ENCODE measurements at regions not wholly inside any gene's neighbourhood (a gene's known extent, or its start where the extent isn't known, plus 50 kb on each side); places are given as distances from the start of the nearest gene placed in this dataset.

DNA sequence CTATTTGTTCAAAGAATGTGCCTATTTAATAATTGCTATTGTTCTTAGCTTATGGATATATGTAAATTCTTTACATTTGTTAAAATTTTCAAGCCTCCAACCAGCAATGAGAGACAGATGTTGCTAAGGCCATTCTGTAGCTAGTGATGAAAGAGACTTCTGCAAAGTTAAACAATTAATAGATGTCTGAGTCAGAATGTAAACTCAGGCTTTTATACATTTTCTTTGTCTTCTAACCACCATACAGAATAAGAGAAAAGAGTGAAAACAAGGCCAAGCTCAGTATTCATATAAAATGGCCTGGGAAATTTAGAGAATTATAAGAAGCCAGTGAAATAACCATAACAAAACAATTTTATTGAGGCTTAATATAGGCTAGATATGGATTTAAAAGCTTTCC lies 1102.3 kb upstream of the SEL1L start:
- no peak for TF ChIP-seq EZH2phosphoT487 (IDR thresholded peaks at IDR 0.05; ENCODE audit: insufficient read depth, low read depth)
- no peak for TF ChIP-seq EZH2 (IDR thresholded peaks at IDR 0.05; ENCODE audit: insufficient read depth, poor library complexity, severe bottlenecking)
